DMS53 treated with DMSO at 0.1 percent for 48 hours (cell line): ENCODE measurements at regions not wholly inside any gene's neighbourhood (a gene's known extent, or its start where the extent isn't known, plus 50 kb on each side); places are given as distances from the start of the nearest gene placed in this dataset.
"Not testable (repeated sequence)": the region's sequence is repeated elsewhere in the genome, so short reads cannot be mapped to it uniquely, and the experiment has no call there.

Source experiments
- DNase-seq: peaks from one replicate; lab custom pipeline; 2025; ENCODE audit not compliant: unreplicated experiment; lab: John Stamatoyannopoulos, UW

DNA sequence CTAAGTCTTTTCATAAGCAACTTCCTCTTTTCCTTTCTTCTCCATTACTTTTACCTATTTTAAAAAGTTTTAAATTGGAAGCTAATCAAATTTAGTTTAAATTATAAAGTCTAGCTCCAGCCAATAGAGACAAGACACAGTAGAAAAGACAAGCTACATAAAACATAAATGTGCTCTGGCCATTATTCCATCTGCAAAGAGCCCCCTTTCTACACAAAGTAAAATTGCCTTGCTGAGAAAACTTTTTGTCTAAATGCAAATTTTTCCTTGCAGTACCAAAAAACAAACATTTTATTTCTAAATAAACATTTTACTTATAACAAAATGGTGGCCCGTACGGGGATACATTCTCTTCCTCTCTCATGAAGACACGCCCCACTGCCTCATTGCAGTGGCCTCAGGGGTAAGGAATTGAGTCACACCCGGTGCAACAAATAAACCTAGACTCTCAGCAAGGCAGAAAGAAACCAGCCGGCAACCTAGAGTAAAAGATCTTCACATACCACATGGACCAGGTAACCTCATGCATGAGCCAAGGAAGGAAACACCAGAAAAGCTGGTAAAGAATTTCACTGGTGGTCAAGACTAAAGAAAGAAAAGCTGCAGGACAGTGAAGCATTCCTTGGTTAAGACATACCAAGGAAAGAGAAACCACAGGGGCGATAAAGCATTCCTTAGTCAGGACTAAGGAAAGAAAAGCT is 71.6 kb upstream of the ZNF746 start:
- no peak for DNase-seq

GRCh38 chr7:149568218-149568617 is 70.6 kb upstream of the ZNF746 start:
- no peak for DNase-seq

DNA sequence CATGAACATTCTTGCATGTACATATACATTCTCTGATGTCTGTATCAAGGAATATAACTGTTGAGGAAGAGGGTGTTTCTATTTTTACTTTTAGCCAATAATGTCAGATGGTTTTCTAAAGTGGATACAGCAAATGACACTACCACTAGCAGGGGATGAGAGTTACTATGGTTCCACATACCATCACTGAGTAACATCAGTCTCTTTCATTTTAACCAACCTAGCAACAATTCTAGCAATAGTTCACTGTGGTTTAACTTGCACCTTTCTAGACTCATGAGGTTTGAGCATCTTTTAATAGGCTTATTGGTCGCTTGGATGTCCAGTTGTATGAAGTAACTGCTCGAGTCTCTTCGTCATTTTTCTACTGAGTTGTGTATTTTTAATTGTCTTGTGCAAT is 68.5 kb upstream of the ZNF746 start:
- DNase-seq: no peak

DNA sequence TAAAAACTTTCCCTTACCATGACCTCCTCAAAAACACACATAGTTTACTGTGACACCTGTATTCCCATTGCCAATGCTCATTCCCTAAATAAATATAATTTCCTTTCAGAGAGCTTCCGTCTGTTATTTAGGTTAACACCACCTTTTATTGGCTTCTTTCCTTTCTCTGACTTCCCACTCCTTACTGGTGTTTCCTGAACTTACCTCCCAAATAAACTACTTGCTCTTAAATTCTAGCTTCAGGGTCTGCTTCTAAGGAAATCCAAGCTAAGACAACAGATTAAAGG is 67.4 kb upstream of the ZNF746 start:
- DNase-seq: no peak

- DNase-seq: no peak
Measured at GRCh38 chr7:149564340-149565095, 66.9 kb upstream of the ZNF746 start.

DNA sequence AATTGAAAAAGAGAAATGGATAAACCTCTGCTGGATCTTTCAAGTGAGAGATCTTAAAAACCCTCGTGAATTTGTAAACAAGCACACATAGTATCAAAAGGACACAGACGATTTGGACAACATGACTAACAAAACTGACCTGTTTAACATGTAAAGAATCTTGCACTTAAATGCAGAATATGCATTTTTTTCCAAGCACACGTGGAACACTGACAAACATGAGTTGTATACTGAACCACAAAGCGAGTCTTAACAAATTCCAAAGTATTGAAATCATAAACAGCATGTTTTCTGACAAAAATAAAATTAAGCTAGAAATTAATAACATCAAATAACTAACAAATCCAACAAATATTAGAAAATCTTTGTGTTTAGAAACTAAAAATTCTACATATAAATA is 65.0 kb upstream of the ZNF746 start:
- no peak for DNase-seq

- no peak for DNase-seq
Measured at GRCh38 chr7:149561072-149561471, 63.5 kb upstream of the ZNF746 start.

DNA sequence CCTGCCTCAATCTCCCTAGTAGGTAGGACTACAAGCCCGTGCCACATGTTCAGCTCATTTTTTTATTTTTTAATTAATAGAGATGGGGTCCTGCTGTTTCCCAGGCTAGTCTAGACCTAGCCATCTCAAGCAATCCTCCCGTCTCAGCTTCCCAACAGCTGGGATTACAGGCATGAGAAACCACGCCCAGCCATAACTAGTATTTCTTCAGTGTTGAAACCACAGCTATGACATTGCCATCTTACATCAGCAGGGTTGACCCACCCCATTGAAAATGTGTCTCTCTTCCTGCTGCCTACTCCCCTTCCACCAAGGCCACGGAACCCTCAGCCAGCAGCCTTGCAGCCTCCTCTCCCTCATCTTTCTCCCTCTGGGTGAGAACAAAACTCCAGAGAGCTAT is 62.1 kb upstream of the ZNF746 start:
- no peak for DNase-seq

DNA sequence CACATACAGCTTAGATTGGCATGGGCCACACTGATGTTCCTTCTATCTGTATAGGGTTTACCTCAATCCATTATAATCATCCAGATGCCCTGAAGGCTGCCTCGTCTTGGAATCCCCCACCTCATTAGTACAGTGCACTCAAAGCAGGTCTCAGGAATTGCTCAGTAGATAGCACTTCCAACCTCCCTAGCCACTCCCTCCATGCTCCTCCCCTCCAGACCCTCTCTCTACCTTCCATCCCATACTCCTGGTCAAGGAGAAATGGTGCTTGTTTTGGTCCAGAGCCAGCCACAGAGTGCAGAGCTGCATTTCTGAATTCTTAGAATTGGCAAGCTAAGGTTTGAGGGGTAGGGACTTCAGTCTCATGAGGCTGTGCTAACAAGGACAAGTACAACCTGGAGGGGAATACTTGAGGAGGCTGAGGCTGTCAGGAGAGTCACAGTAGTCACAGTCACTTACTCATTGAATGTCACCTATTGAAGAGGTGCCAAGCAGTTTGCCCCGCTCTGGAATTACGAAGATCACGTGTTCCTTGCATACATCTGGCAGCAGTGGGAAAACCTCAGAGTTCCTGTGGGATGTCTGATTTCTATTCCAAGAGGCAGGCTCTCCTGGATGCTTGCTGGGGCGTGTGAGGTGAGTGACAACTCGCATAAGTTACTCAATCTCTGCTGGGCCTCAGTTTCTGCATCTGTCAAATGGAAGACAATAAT is 60.7 kb upstream of the ZNF746 start:
- DNase-seq: no peak

DNA sequence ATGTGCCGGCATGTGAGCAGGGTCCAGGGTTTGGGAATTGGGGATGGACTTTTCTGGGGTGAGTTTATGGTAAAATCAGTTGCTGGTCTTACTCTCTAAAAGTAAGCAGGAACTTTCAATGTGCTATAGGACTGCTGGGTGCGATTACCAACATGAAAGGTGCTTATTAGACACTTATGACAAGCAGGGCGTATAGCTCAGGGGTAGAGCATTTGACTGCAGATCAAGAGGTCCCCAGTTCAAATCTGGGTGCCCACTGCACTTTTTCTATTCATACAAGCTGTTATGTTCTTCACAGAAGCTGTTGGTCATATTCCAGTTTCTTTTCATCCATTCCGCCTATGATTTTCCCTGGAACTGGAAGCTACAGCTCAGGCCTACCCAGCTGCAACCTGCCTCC is 58.9 kb upstream of the ZNF746 start:
- not testable (repeated sequence) for DNase-seq

DNA sequence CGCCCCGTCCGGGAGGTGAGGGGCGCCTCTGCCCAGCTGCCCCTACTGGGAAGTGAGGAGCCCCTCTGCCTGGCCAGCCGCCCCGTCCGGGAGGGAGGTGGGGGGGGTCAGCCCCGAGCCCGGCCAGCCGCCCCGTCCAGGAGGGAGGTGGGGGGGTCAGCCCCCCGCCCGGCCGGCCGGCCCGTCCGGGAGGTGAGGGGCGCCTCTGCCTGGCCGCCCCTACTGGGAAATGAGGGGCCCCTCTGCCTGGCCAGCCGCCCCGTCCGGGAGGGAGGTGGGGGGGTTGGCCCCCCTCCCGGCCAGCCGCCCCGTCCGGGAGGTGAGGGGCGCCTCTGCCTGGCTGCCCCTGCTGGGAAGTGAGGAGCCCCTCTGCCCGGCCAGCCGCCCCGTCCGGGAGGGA is 57.2 kb upstream of the ZNF746 start:
- DNase-seq: not testable (repeated sequence)

GRCh38 chr7:149553991-149554390 is 56.4 kb upstream of the ZNF746 start:
- not testable (repeated sequence) for DNase-seq

- DNase-seq: no peak
Measured at GRCh38 chr7:149552799-149553198, 55.2 kb upstream of the ZNF746 start.
